C4-2B (cell line): ENCODE measurements at regions not wholly inside any gene's neighbourhood (a gene's known extent, or its start where the extent isn't known, plus 50 kb on each side); places are given as distances from the start of the nearest gene placed in this dataset.

ENCODE experiments used
- ZFX ChIP-seq: fragments of 450-650 bp; IDR thresholded peaks from 2 replicates; pipeline ENCODE4 v1.6.1; 2017
- TF ChIP-seq, protein P1 (sequence below): fragments of 450-650 bp; conservative IDR thresholded peaks from 2 replicates; pipeline ENCODE4 v1.5.1; 2017; ENCODE audit warnings: mild to moderate bottlenecking

DNA sequence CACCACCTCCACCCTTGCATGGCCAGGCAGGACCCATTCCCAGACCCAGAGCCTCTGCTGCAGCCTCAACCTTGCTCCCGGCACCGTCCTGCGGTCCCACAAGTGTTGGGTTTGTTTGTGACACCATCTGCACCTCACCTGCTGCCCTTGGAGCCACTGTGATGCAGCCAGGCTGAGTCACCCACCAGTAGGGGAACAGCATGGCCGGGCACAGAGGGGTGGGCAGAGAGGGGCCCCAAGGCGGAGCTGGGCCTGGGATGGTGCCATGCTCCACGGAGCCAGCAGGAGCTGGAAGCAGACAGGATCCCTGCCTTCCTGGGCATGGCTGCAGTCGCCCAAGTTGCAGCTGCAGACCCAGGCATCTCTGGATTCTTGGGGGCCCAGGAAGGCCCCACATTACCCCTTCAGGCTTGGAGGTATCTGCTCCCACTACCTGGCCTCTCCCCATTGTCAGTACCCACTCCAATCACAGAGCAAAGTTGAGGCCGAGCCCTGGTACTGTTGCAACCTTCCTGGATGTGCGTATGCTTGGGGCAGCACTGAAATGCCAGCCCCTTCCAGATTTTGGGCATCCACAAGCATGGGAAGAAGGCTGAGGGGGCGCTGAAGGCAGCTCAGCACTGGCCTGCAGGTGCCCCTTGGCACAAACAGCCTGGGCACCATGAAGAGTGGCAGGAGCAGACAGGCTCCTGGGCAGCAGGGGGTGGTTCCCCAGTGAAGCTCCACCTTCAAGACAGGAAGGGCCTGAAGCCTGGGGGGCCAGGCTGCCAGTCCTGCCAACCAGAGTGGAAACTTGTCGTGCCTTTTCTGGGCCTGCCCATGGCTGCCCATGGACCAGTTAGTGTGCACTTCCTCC is 172.8 kb downstream of the MATN1 start:
- TF ChIP-seq, protein P1, sequence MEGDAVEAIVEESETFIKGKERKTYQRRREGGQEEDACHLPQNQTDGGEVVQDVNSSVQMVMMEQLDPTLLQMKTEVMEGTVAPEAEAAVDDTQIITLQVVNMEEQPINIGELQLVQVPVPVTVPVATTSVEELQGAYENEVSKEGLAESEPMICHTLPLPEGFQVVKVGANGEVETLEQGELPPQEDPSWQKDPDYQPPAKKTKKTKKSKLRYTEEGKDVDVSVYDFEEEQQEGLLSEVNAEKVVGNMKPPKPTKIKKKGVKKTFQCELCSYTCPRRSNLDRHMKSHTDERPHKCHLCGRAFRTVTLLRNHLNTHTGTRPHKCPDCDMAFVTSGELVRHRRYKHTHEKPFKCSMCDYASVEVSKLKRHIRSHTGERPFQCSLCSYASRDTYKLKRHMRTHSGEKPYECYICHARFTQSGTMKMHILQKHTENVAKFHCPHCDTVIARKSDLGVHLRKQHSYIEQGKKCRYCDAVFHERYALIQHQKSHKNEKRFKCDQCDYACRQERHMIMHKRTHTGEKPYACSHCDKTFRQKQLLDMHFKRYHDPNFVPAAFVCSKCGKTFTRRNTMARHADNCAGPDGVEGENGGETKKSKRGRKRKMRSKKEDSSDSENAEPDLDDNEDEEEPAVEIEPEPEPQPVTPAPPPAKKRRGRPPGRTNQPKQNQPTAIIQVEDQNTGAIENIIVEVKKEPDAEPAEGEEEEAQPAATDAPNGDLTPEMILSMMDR = no peak
- TF ChIP-seq ZFX = no peak
